ENCODE measurements at regions not wholly inside any gene's neighbourhood (a gene's known extent, or its start where the extent isn't known, plus 50 kb on each side); places are given as distances from the start of the nearest gene placed in this dataset.

- H3K27ac ChIP-seq (ENCODE audit: low read depth, low read length) = no peak overlapping the region
- H4K20me1 ChIP-seq (ENCODE audit: insufficient read depth, low read length) = no peaks in the 10 kb centered on the region
- no peaks in the 10 kb centered on the region for H3K9me3 ChIP-seq (ENCODE audit: low read depth, low read length)
- no peak overlapping the region for H3K4me3 ChIP-seq (ENCODE audit: insufficient read depth, low read length)
- no peaks in the 10 kb centered on the region for H3K4me1 ChIP-seq (ENCODE audit: insufficient read depth, low read length)
- no peaks in the 10 kb centered on the region for H3K36me3 ChIP-seq (ENCODE audit: insufficient read depth, low read length)
- H2AFZ ChIP-seq (ENCODE audit: low read length) = no peak overlapping the region
- TF ChIP-seq CTCF (IDR thresholded peaks at IDR 0.05; ENCODE audit: extremely low read depth, low read depth, low read length) = no peak
- peaks cover 3% of the 10 kb centered on the region for H3K27me3 ChIP-seq (ENCODE audit: insufficient read depth, low read length)
- no peak for DNase-seq (ENCODE audit: insufficient read length, low spot score, missing footprints)
- no peaks in the 10 kb centered on the region for H3K79me2 ChIP-seq (ENCODE audit: insufficient read depth, low read length)
- H3K4me2 ChIP-seq (ENCODE audit: insufficient read depth, low read length) = no peak overlapping the region
Observed at GRCh38 chr16:55012793-55013192, 82.1 kb downstream of the IRX5 start.

GRCh38 chr16:55014022-55014421, 83.4 kb downstream of the IRX5 start:
- H3K79me2 ChIP-seq (ENCODE audit: insufficient read depth, low read length) = no peaks in the 10 kb centered on the region
- H2AFZ ChIP-seq (ENCODE audit: low read length) = no peak overlapping the region
- H4K20me1 ChIP-seq (ENCODE audit: insufficient read depth, low read length) = no peaks in the 10 kb centered on the region
- H3K36me3 ChIP-seq (ENCODE audit: insufficient read depth, low read length) = no peaks in the 10 kb centered on the region
- no peak for TF ChIP-seq CTCF (IDR thresholded peaks at IDR 0.05; ENCODE audit: extremely low read depth, low read depth, low read length)
- no peak overlapping the region for H3K4me2 ChIP-seq (ENCODE audit: insufficient read depth, low read length)
- peaks cover 3% of the 10 kb centered on the region for H3K27me3 ChIP-seq (ENCODE audit: insufficient read depth, low read length)
- H3K27ac ChIP-seq (ENCODE audit: low read depth, low read length) = no peak overlapping the region
- no peaks in the 10 kb centered on the region for H3K9me3 ChIP-seq (ENCODE audit: low read depth, low read length)
- no peaks in the 10 kb centered on the region for H3K4me1 ChIP-seq (ENCODE audit: insufficient read depth, low read length)
- no peak for DNase-seq (ENCODE audit: insufficient read length, low spot score, missing footprints)
- no peak overlapping the region for H3K4me3 ChIP-seq (ENCODE audit: insufficient read depth, low read length)

- no peaks in the 10 kb centered on the region for H4K20me1 ChIP-seq (ENCODE audit: insufficient read depth, low read length)
- H3K27me3 ChIP-seq (ENCODE audit: insufficient read depth, low read length) = peaks cover 3% of the 10 kb centered on the region
- H3K36me3 ChIP-seq (ENCODE audit: insufficient read depth, low read length) = no peaks in the 10 kb centered on the region
- no peak for TF ChIP-seq CTCF (IDR thresholded peaks at IDR 0.05; ENCODE audit: extremely low read depth, low read depth, low read length)
- H3K27ac ChIP-seq (ENCODE audit: low read depth, low read length) = no peak overlapping the region
- no peak for DNase-seq (ENCODE audit: insufficient read length, low spot score, missing footprints)
- no peak overlapping the region for H3K4me2 ChIP-seq (ENCODE audit: insufficient read depth, low read length)
- no peak overlapping the region for H3K4me3 ChIP-seq (ENCODE audit: insufficient read depth, low read length)
- H3K9me3 ChIP-seq (ENCODE audit: low read depth, low read length) = no peaks in the 10 kb centered on the region
- no peaks in the 10 kb centered on the region for H3K4me1 ChIP-seq (ENCODE audit: insufficient read depth, low read length)
- H2AFZ ChIP-seq (ENCODE audit: low read length) = no peak overlapping the region
- no peaks in the 10 kb centered on the region for H3K79me2 ChIP-seq (ENCODE audit: insufficient read depth, low read length)
Observed at GRCh38 chr16:55015181-55015913, 84.7 kb downstream of the IRX5 start.

- Histone ChIP-seq H4K20me1 (ENCODE audit: insufficient read depth, low read length) (no peaks in the 10 kb centered on the region), H3K36me3 (ENCODE audit: insufficient read depth, low read length) (no peaks in the 10 kb centered on the region), H3K79me2 (ENCODE audit: insufficient read depth, low read length) (no peaks in the 10 kb centered on the region), H3K27me3 (ENCODE audit: insufficient read depth, low read length) (peaks cover 3% of the 10 kb centered on the region), H3K4me1 (ENCODE audit: insufficient read depth, low read length) (no peaks in the 10 kb centered on the region), H3K4me2 (ENCODE audit: insufficient read depth, low read length) (no peak overlapping the region), H2AFZ (ENCODE audit: low read length) (no peak overlapping the region), H3K27ac (ENCODE audit: low read depth, low read length) (no peak overlapping the region), H3K9me3 (ENCODE audit: low read depth, low read length) (no peaks in the 10 kb centered on the region), H3K4me3 (ENCODE audit: insufficient read depth, low read length) (no peak overlapping the region)
- no peak for TF ChIP-seq CTCF (IDR thresholded peaks at IDR 0.05; ENCODE audit: extremely low read depth, low read depth, low read length)
- no peak for DNase-seq (ENCODE audit: insufficient read length, low spot score, missing footprints)
Observed at GRCh38 chr16:55016515-55016914, 85.8 kb downstream of the IRX5 start.
